ENCODE measurements at regions not wholly inside any gene's neighbourhood (a gene's known extent, or its start where the extent isn't known, plus 50 kb on each side); places are given as distances from the start of the nearest gene placed in this dataset.

- TF ChIP-seq, protein P1, sequence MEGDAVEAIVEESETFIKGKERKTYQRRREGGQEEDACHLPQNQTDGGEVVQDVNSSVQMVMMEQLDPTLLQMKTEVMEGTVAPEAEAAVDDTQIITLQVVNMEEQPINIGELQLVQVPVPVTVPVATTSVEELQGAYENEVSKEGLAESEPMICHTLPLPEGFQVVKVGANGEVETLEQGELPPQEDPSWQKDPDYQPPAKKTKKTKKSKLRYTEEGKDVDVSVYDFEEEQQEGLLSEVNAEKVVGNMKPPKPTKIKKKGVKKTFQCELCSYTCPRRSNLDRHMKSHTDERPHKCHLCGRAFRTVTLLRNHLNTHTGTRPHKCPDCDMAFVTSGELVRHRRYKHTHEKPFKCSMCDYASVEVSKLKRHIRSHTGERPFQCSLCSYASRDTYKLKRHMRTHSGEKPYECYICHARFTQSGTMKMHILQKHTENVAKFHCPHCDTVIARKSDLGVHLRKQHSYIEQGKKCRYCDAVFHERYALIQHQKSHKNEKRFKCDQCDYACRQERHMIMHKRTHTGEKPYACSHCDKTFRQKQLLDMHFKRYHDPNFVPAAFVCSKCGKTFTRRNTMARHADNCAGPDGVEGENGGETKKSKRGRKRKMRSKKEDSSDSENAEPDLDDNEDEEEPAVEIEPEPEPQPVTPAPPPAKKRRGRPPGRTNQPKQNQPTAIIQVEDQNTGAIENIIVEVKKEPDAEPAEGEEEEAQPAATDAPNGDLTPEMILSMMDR (IDR thresholded peaks at IDR 0.05; ENCODE audit: low read depth, low read length) = no peak
- no peak for TF ChIP-seq MAX (IDR thresholded peaks at IDR 0.05; ENCODE audit: low read depth, low read length)
Observed at GRCh38 chr6:80437221-80437620, 330.8 kb downstream of the BCKDHB start.

Data from NB4 (cell line).